SJCRH30 (cell line): ENCODE measurements at regions not wholly inside any gene's neighbourhood (a gene's known extent, or its start where the extent isn't known, plus 50 kb on each side); places are given as distances from the start of the nearest gene placed in this dataset.

Source experiments
- DNase-seq, 2 experiments: peaks; one replicate each; pipeline ENCODE4 v3.0.0-alpha.2; 2015 to 2020
- H3K27ac ChIP-seq: fragments of 250-450 bp; sonication (Bioruptor Pico); 2 replicates; pipeline ENCODE4 v1.5.1; 2020; ENCODE audit warnings: mild to moderate bottlenecking, moderate library complexity
- H3K27me3 ChIP-seq: fragments of 250-450 bp; sonication (Bioruptor Pico); 2 replicates; pipeline ENCODE4 v1.5.1; 2020; ENCODE audit warnings: mild to moderate bottlenecking, moderate library complexity
- H3K36me3 ChIP-seq: fragments of 250-450 bp; sonication (Bioruptor Pico); 2 replicates; pipeline ENCODE4 v1.5.1; 2020; ENCODE audit warnings: mild to moderate bottlenecking, moderate library complexity
- H3K4me1 ChIP-seq: fragments of 250-450 bp; sonication (Bioruptor Pico); 2 replicates; pipeline ENCODE4 v1.5.1; 2020; ENCODE audit warnings: mild to moderate bottlenecking, moderate library complexity
- H3K4me3 ChIP-seq: fragments of 250-450 bp; sonication (Bioruptor Pico); 2 replicates; pipeline ENCODE4 v1.5.1; 2020; ENCODE audit warnings: mild to moderate bottlenecking, moderate library complexity
- H3K9me3 ChIP-seq: fragments of 250-450 bp; sonication (Bioruptor Pico); replicated peaks from 2 replicates; pipeline ENCODE4 v1.5.1; 2020; ENCODE audit warnings: mild to moderate bottlenecking, moderate library complexity

DNA sequence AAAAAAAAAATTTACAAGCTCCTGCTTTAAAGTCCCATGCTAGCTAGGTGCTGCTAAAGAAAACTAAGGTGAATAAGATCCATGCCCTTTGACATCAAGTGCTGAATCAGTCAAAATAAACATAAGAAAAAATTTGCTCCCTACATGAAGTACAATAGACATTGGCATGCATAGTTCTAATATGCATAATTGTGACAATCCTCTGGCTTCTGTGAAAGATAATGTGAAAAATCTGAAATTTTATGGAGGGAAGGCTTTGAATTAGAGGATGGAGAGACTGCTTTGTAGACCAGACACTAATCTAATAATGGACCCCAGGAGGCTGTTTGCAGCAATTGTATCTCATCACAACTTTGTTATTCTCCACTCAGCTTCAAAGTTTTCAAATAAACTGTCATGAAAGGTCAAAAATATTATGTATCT lies 127.9 kb upstream of the CDK1 start:
- H3K9me3 ChIP-seq = no peaks in the 10 kb centered on the region

DNA sequence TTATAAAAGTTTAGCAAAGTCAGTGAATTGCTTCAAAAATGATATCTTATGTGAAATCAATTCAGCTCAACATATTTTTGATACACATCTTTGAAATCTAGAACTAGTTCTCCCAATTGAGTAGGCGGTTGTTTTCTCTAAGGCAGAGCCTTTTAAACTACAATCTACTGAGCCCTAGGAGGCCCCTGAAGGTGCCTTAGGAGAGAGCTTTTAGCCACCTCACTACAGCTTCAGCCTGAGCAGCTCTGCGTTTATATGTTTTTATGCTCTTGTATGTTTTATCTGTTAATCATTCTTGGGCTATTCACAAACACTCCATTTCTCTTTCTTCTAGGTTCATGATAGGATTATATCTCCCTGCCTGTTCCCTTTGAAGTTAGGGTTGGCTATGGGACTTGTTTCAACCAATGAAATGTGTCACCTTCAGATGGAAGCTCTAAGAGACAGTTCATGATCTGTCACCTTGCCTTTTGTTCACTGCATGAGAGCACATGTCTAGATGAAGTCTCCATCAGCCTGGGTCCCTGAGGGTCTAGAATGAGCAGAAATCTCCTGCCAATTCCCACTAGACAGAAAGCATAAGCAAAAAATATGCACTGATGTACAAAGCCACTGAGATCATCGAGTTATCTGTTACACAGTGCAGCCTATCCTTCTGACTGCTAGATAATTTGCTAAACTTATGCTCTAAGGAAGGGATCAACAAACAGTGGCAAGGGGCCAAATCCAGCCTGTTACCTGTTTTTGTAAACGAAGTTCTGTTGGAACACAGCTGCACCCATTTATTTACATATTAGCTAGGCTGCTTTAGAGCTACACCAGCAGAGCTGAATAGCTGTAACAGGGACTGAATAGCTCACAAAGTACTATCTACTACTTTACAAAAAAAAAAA lies 128.5 kb upstream of the CDK1 start:
- H3K36me3 ChIP-seq = no peaks in the 10 kb centered on the region
- H3K4me1 ChIP-seq = no peaks in the 10 kb centered on the region
- H3K9me3 ChIP-seq = no peaks in the 10 kb centered on the region
- no peaks in the 10 kb centered on the region for H3K27me3 ChIP-seq
- DNase-seq = no peak
- no peak overlapping the region for H3K27ac ChIP-seq
- no peak overlapping the region for H3K4me3 ChIP-seq

More for the DNA sequence above, 127.9 kb upstream of the CDK1 start:
- Histone ChIP-seq H3K36me3 (no peaks in the 10 kb centered on the region), H3K27me3 (no peaks in the 10 kb centered on the region), H3K4me3 (no peak overlapping the region), H3K27ac (no peak overlapping the region), H3K4me1 (no peaks in the 10 kb centered on the region)
- no peak for DNase-seq

DNA sequence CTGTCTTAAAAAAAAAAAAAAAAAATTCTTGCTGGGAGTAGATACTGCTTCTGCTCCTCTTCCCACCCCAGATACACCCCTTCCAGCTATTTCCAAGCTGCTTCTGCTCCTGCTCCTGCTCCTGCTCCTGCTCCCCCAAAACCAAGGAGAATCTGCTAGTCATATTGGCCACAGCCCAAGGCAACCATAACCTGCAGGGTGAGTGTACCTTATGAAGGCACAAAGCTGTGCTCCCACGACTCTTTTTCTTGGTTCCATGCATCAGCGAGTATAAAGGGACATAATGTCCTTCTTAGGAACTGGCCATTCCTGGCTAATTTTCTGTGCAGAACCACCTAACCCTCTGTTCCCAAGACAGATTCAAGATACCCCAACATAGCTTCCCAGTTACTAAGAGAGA lies 129.5 kb upstream of the CDK1 start:
- H3K4me1 ChIP-seq = no peaks in the 10 kb centered on the region
- no peaks in the 10 kb centered on the region for H3K9me3 ChIP-seq

DNA sequence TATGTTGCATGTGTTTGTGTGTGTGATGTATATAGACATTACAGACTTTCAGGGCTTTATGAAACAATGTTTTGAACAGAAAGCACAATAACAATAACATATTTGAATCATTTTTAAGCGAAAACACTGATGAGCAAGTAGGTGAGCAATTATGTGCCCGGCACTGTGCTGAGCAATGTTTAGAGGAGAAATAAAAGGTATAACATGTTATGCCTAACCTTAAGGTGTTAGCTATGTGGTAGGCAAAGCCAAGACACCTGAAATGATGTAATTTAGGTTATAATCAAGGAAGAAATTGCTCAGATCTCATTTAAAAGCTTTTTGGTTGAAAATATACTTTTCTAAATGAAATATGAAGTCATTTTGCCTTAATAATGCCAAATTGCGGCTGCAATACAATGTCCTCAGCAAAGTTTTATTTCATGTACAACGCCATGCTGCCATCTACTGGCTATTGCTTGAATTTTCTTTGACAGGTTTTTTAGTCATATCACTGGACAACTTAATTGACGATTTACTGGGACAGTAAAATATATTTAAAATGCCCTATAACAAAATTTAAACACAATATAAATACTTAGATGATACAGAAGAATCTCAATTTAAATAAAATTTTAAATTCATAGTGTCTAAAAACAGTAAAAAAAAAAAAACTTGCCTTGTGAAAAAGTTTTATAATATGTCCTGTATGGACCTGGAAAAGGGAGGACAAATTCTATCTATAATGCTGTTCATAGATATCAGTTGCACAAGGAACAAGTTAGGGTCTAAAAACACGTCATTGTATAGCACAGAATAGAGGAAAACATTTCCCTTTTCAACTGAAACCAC lies 131.1 kb upstream of the CDK1 start:
- Histone ChIP-seq H3K9me3 (no peaks in the 10 kb centered on the region), H3K27me3 (no peaks in the 10 kb centered on the region), H3K4me1 (no peaks in the 10 kb centered on the region), H3K27ac (no peak overlapping the region), H3K4me3 (no peak overlapping the region), H3K36me3 (no peaks in the 10 kb centered on the region)
- peak; percentile 19 to 74 for DNase-seq

More for the DNA sequence above, 129.5 kb upstream of the CDK1 start:
- Histone ChIP-seq H3K4me3 (no peak overlapping the region), H3K27me3 (no peaks in the 10 kb centered on the region), H3K27ac (no peak overlapping the region), H3K36me3 (no peaks in the 10 kb centered on the region)
- DNase-seq = no peak

DNA sequence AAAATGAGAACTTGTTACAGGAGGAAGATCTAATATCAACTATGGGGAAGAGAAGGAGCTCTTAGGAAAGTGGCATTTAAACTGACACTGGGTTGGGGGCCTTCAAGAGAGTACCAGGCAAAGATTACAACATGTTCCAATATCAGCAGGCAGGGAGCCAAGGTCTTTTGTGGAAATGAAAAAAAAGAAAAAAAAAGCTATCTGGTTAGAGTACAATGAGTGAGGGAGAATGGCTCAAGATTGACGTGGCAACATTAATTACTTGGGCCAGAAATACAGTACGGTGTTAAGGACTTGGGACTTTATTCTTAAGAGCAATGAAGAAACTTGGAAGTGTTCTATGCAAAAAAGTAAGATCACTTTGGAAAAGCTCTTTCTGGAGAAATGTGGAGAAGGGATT lies 132.3 kb upstream of the CDK1 start:
- Histone ChIP-seq H3K36me3 (no peaks in the 10 kb centered on the region), H3K27me3 (no peaks in the 10 kb centered on the region), H3K27ac (no peak overlapping the region), H3K4me1 (no peaks in the 10 kb centered on the region), H3K4me3 (no peak overlapping the region), H3K9me3 (no peaks in the 10 kb centered on the region)
- no peak for DNase-seq

DNA sequence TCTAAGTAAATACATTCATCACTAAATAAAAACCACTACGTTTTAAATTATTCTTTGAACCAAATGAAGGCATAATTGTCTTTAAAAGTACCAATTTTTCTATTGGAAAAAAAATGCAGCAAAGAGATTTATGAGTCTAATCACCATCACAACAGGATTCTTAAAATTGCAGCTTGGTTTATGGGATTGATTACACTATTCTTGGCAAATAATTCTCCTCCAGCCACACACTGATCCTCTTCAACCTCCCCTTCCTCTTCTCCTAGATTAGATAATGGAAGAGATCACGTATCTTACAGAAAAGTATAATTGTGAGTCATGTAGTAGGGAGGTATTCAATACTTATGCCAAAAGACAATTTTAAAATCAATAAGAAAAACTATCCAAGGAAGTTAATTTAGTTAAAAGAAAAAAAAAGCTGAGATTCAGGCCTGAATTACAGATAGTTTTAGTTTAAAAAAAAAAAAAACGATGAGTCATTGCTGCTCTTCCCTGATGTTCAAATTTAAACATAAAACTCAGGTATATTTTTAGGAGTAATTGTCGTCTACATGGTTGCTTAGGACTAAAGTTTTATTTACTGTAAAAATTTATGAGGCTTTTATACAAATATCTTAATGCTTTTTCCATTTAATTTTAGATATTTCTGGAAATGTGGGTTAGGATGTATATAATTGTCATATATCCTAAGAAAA lies 133.7 kb upstream of the CDK1 start:
- Histone ChIP-seq H3K4me3 (no peak overlapping the region), H3K4me1 (no peaks in the 10 kb centered on the region), H3K27ac (no peak overlapping the region), H3K36me3 (no peaks in the 10 kb centered on the region), H3K9me3 (no peaks in the 10 kb centered on the region), H3K27me3 (no peaks in the 10 kb centered on the region)
- no peak for DNase-seq

DNA sequence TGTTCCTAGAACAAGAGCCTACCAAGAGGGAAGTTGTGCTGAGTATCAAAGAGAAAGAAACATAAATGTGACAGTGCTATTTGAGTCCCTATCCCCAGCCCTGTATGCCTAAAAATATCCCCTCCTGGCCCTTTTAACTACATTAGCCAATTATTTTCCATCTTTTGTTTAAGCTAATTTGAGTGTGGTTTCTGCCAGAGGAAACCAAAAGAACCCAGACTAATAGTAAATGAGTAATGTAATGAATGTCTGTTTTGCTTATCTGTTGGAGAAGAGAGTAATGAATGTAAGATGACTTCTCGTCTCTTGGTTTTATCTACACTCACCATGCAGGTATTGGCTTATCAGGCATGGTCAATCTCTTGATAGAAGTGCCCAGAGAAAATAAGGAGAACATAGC lies 134.4 kb upstream of the CDK1 start:
- no peaks in the 10 kb centered on the region for H3K27me3 ChIP-seq
- no peak overlapping the region for H3K27ac ChIP-seq
- no peaks in the 10 kb centered on the region for H3K4me1 ChIP-seq
- no peak overlapping the region for H3K4me3 ChIP-seq
- no peaks in the 10 kb centered on the region for H3K36me3 ChIP-seq
- no peak for DNase-seq
- no peaks in the 10 kb centered on the region for H3K9me3 ChIP-seq

DNA sequence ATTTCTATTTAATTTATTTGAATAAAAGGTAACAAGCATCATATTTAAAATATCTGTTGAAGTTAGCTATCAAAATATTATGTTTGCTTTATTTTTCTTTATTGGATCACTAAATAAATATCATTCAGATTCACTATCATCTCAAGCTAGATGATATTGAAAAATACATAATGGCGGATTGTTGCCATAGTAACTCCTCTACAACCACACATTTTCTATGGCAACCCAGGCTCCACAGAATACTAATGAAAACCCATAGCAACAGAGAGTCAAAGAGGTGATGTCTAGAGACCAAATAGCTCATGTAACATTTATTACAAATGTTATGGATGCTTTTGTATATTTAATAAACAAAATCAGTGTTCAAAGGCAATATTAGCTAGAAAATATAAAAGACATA lies 148.9 kb upstream of the CDK1 start:
- Histone ChIP-seq H3K27me3 (no peaks in the 10 kb centered on the region), H3K27ac (no peak overlapping the region), H3K4me3 (no peak overlapping the region), H3K36me3 (no peaks in the 10 kb centered on the region), H3K9me3 (no peaks in the 10 kb centered on the region), H3K4me1 (no peaks in the 10 kb centered on the region)
- DNase-seq = no peak

DNA sequence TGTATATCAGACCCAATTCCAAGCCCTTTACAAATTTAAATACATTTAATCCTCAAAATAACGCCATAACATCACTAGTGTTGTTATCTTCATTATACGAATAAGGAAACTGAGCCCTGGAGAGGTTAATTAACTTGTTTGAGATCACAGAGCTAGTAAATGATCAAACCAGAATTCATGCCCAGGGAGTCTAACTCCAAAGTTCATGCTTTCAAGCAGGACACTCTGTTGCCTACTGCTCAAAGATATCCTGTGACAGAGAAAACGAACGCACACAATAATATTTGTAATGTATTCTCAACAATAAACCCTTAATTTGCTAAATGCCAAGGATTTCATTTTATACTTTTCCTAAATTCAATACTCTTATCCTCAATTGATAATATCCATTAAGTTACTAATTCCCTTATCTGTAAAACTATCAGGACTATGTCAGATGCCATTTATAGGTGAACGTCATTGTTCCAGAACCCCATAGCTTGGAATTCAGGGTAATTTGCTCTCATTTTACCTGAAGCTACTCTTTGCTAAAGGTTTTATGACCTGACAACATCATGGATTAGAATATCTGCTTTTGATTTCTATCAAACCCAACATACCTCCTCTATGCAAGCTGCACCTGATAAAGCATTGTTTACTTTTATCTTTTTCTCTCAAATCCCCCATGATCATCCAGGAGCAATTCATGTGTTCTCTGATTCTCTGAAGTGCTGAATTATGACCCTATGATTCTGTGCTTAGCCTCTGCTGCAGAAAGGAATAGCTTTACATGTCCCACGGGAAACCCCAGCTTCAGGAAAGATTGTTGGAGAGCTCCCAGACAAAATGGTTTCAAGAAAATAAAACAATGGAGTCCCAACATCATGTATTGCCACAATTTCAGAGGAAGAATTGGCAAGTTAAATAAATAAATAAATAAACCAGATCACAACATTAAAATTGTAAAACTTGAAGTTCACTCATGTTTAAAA lies 150.2 kb upstream of the CDK1 start:
- Histone ChIP-seq H3K27ac (no peak overlapping the region), H3K4me3 (no peak overlapping the region), H3K4me1 (no peaks in the 10 kb centered on the region), H3K36me3 (no peaks in the 10 kb centered on the region), H3K9me3 (no peaks in the 10 kb centered on the region), H3K27me3 (no peaks in the 10 kb centered on the region)
- no peak for DNase-seq

DNA sequence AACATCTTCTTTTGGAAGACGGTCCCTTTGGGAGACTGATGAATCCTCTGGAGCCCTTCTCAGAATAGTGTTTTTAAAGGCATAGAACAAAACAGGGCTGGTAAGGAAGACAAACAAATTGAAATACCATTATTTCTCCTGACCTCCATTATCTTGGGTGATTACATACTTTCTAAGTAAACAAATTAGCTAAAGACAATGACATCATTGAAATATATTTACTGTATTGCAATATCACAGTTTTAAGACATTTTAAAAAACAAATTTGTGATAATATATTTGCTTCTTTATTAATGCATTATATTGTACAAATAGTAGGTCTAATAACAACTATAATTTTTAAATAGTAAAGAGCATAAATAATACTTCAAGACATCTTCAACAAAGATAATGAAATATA lies 152.2 kb upstream of the CDK1 start:
- H3K36me3 ChIP-seq = no peaks in the 10 kb centered on the region
- no peaks in the 10 kb centered on the region for H3K27me3 ChIP-seq
- no peak for DNase-seq
- no peak overlapping the region for H3K27ac ChIP-seq
- no peaks in the 10 kb centered on the region for H3K9me3 ChIP-seq
- no peak overlapping the region for H3K4me3 ChIP-seq
- no peaks in the 10 kb centered on the region for H3K4me1 ChIP-seq

DNA sequence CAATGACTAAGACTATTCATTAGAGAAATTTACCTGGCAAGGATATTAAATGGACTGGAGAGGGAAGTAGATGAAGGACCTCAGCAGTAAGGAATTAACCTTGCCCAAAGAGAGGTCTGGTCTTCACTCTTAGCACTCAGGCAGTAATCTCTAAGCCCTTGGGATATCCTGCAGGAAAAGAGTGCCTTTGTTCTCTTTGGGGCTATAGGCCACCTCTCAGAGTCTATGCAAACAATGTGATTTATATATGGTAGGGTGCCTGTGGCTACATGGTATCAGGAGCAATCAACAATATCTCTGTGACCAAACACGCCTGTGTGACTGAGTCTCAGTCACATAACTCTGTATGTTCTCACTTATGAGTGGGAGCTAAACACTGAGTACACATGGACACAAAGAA lies 154.7 kb upstream of the CDK1 start:
- H3K4me3 ChIP-seq = no peak overlapping the region
- H3K9me3 ChIP-seq = no peaks in the 10 kb centered on the region
- no peaks in the 10 kb centered on the region for H3K36me3 ChIP-seq
- no peaks in the 10 kb centered on the region for H3K27me3 ChIP-seq
- H3K27ac ChIP-seq = no peak overlapping the region
- no peaks in the 10 kb centered on the region for H3K4me1 ChIP-seq
- DNase-seq = peak in 1 of 2 experiments; percentile 27

DNA sequence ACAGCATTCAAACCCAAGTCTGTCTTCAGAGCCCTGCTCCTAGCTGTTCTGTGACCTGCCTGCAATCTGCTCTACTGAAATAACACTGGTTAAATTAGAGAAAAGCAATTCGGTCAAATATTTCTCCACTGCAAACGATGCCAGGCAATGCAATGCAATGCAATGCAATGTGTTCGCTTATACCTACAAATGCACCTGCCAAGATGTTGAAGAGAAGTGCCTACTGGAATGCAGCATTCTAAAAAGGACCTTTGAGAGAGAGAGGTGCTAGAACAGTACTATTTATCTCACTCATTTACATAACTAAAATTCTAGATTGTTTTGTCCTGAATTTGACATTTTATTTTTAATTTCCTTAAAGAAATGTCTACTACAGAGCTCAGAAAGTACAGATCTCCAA lies 157.3 kb upstream of the CDK1 start:
- H3K4me3 ChIP-seq = no peak overlapping the region
- DNase-seq = no peak

DNA sequence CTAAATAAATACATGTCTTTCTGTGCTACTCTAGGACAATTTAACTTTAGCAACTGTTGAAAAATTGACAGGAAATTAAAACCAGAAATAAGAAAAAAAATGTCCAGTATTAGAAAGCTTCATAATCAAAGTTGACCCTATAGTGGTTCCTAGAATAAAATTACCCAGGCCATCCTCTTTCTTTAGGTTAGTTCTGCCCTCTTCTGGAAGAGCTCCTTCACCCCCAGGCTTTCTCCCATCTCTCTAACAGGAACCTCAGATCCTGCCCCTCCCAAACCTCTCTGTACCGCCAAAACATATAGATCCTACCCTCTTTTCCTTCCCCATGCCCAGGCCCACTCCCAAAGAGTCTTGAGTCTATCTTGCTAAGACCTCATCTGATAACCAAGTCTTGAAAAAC lies 159.4 kb upstream of the CDK1 start:
- Histone ChIP-seq H3K9me3 (no peaks in the 10 kb centered on the region), H3K27me3 (no peaks in the 10 kb centered on the region), H3K4me3 (no peak overlapping the region), H3K4me1 (no peaks in the 10 kb centered on the region), H3K27ac (no peak overlapping the region), H3K36me3 (no peaks in the 10 kb centered on the region)
- DNase-seq = no peak

More for the DNA sequence above, 157.3 kb upstream of the CDK1 start:
- no peaks in the 10 kb centered on the region for H3K9me3 ChIP-seq
- no peaks in the 10 kb centered on the region for H3K4me1 ChIP-seq
- H3K27me3 ChIP-seq = no peaks in the 10 kb centered on the region
- H3K27ac ChIP-seq = no peak overlapping the region
- no peaks in the 10 kb centered on the region for H3K36me3 ChIP-seq

DNA sequence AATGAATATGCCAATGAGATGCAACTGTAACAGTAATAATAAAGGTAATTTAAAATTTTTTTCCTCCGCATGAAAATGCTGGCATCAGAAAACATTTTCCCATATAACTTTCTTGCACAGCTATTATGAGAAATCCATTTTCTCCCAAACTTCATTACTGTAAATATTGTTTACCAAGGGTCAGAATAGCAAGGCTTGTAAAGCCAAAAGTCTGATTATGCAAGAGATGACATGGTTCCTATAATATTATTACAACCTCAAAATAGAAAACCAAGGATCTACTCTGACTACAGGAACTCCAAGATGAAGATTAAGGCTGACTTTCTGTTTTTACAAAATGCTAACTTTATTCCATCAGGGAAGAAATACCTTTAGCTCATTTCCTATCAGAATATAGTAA lies 162.7 kb upstream of the CDK1 start:
- DNase-seq = no peak
- Histone ChIP-seq H3K9me3 (no peaks in the 10 kb centered on the region), H3K4me1 (no peaks in the 10 kb centered on the region), H3K27ac (no peak overlapping the region), H3K4me3 (no peak overlapping the region), H3K36me3 (no peaks in the 10 kb centered on the region), H3K27me3 (no peaks in the 10 kb centered on the region)
